Right renal pelvis (tissue), 4 donors: ENCODE measurements at regions not wholly inside any gene's neighbourhood (a gene's known extent, or its start where the extent isn't known, plus 50 kb on each side); places are given as distances from the start of the nearest gene placed in this dataset.

Experiments
- DNase-seq, 4 donors: peaks; one replicate each; pipeline ENCODE4 v3.0.0-alpha.2; 2013; ENCODE audit warnings: low read depth in 4 of 4, low spot score in 3 of 4, missing footprints in 1 of 4

- no peak for DNase-seq
Observed at GRCh38 chr1:90502696-90503095, 214.4 kb downstream of the BARHL2 start.

- no peak for DNase-seq
Observed at GRCh38 chr1:90502194-90502593, 214.9 kb downstream of the BARHL2 start.

- DNase-seq, result no peak
Observed at GRCh38 chr1:90501281-90501680, 215.8 kb downstream of the BARHL2 start.

GRCh38 chr1:90494748-90495282, 222.3 kb downstream of the BARHL2 start:
- DNase-seq, result no peak

GRCh38 chr1:90488451-90488850, 228.7 kb downstream of the BARHL2 start:
- no peak for DNase-seq

GRCh38 chr1:90486996-90487395, 230.1 kb downstream of the BARHL2 start:
- no peak for DNase-seq

- DNase-seq, result no peak
Observed at GRCh38 chr1:90486134-90486824, 230.8 kb downstream of the BARHL2 start.

- DNase-seq, result no peak
Observed at GRCh38 chr1:90480271-90480835, 236.7 kb downstream of the BARHL2 start.

GRCh38 chr1:90476994-90477393, 240.1 kb downstream of the BARHL2 start:
- DNase-seq, result no peak

- no peak for DNase-seq
Observed at GRCh38 chr1:90476411-90476810, 240.7 kb downstream of the BARHL2 start.

GRCh38 chr1:90475631-90476030, 241.5 kb downstream of the BARHL2 start:
- DNase-seq, result no peak

GRCh38 chr1:90474731-90475130, 242.4 kb downstream of the BARHL2 start:
- no peak for DNase-seq

- DNase-seq, result no peak
Observed at GRCh38 chr1:90474158-90474557, 242.9 kb downstream of the BARHL2 start.

GRCh38 chr1:90472775-90473174, 244.3 kb downstream of the BARHL2 start:
- no peak for DNase-seq

- DNase-seq, result no peak
Observed at GRCh38 chr1:90459570-90459969, 257.5 kb downstream of the BARHL2 start.

- DNase-seq, result no peak
Observed at GRCh38 chr1:90457985-90458384, 259.1 kb downstream of the BARHL2 start.

- no peak for DNase-seq
Observed at GRCh38 chr1:90452491-90452890, 264.6 kb downstream of the BARHL2 start.

GRCh38 chr1:90443354-90443753, 273.7 kb downstream of the BARHL2 start:
- no peak for DNase-seq

GRCh38 chr1:90435351-90435750, 281.8 kb downstream of the BARHL2 start:
- no peak for DNase-seq

- no peak for DNase-seq
Observed at GRCh38 chr1:90434460-90434859, 282.6 kb downstream of the BARHL2 start.

- no peak for DNase-seq
Observed at GRCh38 chr1:90417126-90417525, 300.0 kb downstream of the BARHL2 start.

GRCh38 chr1:90414201-90414600, 302.9 kb downstream of the BARHL2 start:
- DNase-seq, result no peak
